IPS-18a (cell line): ENCODE measurements at regions not wholly inside any gene's neighbourhood (a gene's known extent, or its start where the extent isn't known, plus 50 kb on each side); places are given as distances from the start of the nearest gene placed in this dataset.
A peak's percentile ranks its signal among the peaks of the same experiment; 100 is the strongest.
"Not testable (repeated sequence)": the region's sequence is repeated elsewhere in the genome, so short reads cannot be mapped to it uniquely, and the experiment has no call there.

ENCODE experiments used
- H3K27ac ChIP-seq: one replicate; pipeline ENCODE4 v1.5.1; 2013; ENCODE audit warnings: low read length
- H3K27me3 ChIP-seq: one replicate; pipeline ENCODE4 v1.6.1; 2013; ENCODE audit warnings: mild to moderate bottlenecking, low read length; ENCODE audit not compliant: control insufficient read depth, insufficient read depth
- H3K36me3 ChIP-seq: one replicate; pipeline ENCODE4 v1.6.1; 2013; ENCODE audit warnings: low read depth, low read length; ENCODE audit not compliant: control insufficient read depth
- H3K4me1 ChIP-seq: one replicate; pipeline ENCODE4 v1.6.1; 2013; ENCODE audit warnings: low read depth, low read length; ENCODE audit not compliant: control insufficient read depth
- H3K4me3 ChIP-seq: one replicate; pipeline ENCODE4 v1.5.1; 2013; ENCODE audit warnings: low read length
- H3K9ac ChIP-seq: one replicate; pipeline ENCODE4 v1.6.1; 2013; ENCODE audit warnings: mild to moderate bottlenecking, low read length, moderate library complexity
- H3K9me3 ChIP-seq: one replicate; pipeline ENCODE4 v1.6.1; 2013; ENCODE audit warnings: low read depth, low read length; ENCODE audit not compliant: control insufficient read depth

DNA sequence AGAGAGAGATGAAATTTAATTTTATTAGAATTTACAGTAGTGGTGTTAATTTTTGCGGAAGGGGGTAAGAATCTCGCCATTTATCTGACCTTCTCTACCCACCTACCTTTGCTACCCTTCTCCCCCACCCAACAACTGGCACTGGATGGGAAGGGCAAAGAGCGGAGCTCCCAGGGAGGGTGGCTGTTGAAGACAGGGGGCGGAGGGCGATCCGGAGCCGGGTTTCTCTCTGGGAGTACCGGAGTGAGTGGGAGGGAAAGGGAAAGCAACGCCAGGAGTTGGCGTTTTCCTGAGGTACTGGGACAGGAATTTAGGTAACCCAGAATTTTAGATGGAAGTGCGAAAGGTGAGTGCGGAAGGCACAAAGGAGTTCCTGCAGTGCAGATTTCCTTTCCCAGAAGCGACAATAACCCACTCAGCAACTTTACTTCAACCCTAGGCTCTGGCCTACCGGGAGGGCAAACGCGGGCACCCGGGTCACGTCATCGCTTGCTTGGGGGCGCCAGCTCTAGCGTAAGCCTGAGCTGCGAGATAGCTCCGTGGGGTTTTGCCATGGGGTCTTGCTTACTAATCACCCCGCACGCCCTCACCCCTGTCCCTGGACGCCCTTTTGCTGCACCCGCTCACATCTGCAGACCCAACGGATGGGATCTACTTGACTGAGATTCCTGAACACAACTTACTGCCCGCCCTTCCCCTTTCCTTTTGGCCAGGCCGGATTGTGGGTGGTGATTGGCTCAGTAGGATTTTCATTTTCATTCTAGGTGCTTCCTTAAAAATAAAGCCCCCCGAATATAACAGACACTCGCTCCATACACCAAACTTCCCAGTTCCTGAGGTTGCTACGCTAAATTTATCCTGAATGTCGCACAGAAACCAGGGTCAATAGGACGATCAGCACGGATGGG, 413.0 kb upstream of the ESRRG start:
- no peaks in the 10 kb centered on the region for H3K9me3 ChIP-seq
- H3K4me1 ChIP-seq, result peaks cover 21% of the 10 kb centered on the region
- no peak overlapping the region for H3K9ac ChIP-seq
- H3K27me3 ChIP-seq, result peaks cover 100% of the 10 kb centered on the region
- no peak overlapping the region for H3K27ac ChIP-seq
- peak overlapping the region; percentile 69 for H3K4me3 ChIP-seq
- H3K36me3 ChIP-seq, result no peaks in the 10 kb centered on the region

GRCh38 chr1:217135569-217135915, 412.3 kb upstream of the ESRRG start:
- H3K27ac ChIP-seq, result no peak overlapping the region
- H3K9me3 ChIP-seq, result no peaks in the 10 kb centered on the region
- no peaks in the 10 kb centered on the region for H3K36me3 ChIP-seq
- peak overlapping the region; percentile 69 for H3K4me3 ChIP-seq
- H3K9ac ChIP-seq, result no peak overlapping the region
- peaks cover 98% of the 10 kb centered on the region for H3K27me3 ChIP-seq
- peaks cover 15% of the 10 kb centered on the region for H3K4me1 ChIP-seq

DNA sequence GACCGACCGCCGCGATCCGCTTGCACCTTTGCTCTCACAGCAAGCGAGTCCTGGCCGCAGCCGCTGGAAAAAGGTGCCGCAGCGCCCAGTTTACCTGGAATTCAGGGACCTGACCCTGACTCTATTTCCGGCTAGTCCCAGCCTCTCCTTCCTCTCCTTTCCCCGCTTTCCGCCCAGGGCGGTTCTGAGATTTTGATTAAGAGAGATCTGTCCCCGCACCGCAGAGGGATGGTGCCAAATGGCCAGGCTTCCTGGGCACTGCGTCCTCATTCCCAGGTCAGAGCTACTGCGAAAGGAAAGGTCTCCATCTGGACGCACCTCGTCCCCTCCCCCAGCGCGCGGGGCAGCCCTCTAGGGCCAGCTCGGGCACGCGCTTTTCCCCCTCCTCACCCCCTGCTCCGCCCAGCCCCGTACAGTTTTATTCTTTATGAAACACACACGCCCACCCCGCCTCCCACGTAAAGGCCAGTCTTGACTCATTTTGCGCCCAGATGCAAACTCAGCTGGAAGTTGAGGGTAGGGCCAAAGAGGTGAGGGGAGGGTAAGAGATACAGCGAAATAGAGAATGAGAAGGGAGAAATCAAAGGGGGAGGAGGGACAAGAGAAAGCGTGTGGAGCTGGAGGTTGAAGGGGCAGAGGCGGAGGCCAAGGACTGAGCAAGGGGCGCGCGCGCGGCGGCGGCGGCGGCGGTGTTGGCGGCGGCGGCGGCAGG, 411.8 kb upstream of the ESRRG start:
- H3K36me3 ChIP-seq, result no peaks in the 10 kb centered on the region
- no peak overlapping the region for H3K27ac ChIP-seq
- peaks cover 93% of the 10 kb centered on the region for H3K27me3 ChIP-seq
- H3K9ac ChIP-seq, result no peak overlapping the region
- no peaks in the 10 kb centered on the region for H3K9me3 ChIP-seq
- H3K4me1 ChIP-seq, result peaks cover 13% of the 10 kb centered on the region
- H3K4me3 ChIP-seq, result peak overlapping the region; percentile 69

- H3K27me3 ChIP-seq, result peaks cover 85% of the 10 kb centered on the region
- H3K4me1 ChIP-seq, result peaks cover 13% of the 10 kb centered on the region
- no peaks in the 10 kb centered on the region for H3K9me3 ChIP-seq
- peak overlapping the region; percentile 69 for H3K4me3 ChIP-seq
- no peak overlapping the region for H3K27ac ChIP-seq
- H3K9ac ChIP-seq, result no peak overlapping the region
- no peaks in the 10 kb centered on the region for H3K36me3 ChIP-seq
These were observed 411.0 kb upstream of the ESRRG start for GRCh38 chr1:217133958-217134856.

DNA sequence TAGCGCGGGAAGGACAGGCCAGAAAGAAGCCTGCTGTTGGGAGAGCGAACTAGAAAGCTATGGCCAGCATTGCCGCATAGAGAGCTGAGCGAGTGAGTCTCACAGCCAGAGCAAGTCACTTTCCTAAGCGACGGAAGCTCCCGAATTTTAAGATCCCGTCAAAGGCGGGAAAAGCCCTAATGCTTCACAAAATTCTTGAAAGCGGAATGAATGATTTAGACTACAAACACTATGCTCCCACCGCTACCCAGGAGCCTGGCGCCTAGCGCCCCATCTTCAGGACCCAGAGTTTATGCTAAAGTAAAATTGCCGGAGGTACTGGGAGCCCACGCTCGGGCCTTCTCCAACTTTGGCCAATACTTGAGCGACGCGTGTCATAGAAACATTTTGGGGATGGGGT, 409.9 kb upstream of the ESRRG start:
- Histone ChIP-seq H3K27ac (no peak overlapping the region), H3K36me3 (no peaks in the 10 kb centered on the region), H3K9me3 (no peaks in the 10 kb centered on the region), H3K9ac (no peak overlapping the region), H3K4me3 (no peak overlapping the region), H3K27me3 (peaks cover 74% of the 10 kb centered on the region), H3K4me1 (peaks cover 4% of the 10 kb centered on the region)

GRCh38 chr1:217123340-217123739, 400.1 kb upstream of the ESRRG start:
- not testable (repeated sequence) for H3K4me3 ChIP-seq, H3K27ac ChIP-seq, H3K4me1 ChIP-seq, H3K36me3 ChIP-seq, H3K9ac ChIP-seq, H3K9me3 ChIP-seq, H3K27me3 ChIP-seq

GRCh38 chr1:217117973-217118465, 394.8 kb upstream of the ESRRG start:
- H3K4me1 ChIP-seq, result no peaks in the 10 kb centered on the region
- no peak overlapping the region for H3K4me3 ChIP-seq
- no peaks in the 10 kb centered on the region for H3K9me3 ChIP-seq
- no peak overlapping the region for H3K9ac ChIP-seq
- no peaks in the 10 kb centered on the region for H3K36me3 ChIP-seq
- H3K27ac ChIP-seq, result no peak overlapping the region
- H3K27me3 ChIP-seq, result no peaks in the 10 kb centered on the region

- no peak overlapping the region for H3K9ac ChIP-seq
- no peak overlapping the region for H3K27ac ChIP-seq
- H3K27me3 ChIP-seq, result no peaks in the 10 kb centered on the region
- H3K9me3 ChIP-seq, result no peaks in the 10 kb centered on the region
- H3K36me3 ChIP-seq, result no peaks in the 10 kb centered on the region
- H3K4me3 ChIP-seq, result no peak overlapping the region
- no peaks in the 10 kb centered on the region for H3K4me1 ChIP-seq
These were observed 392.5 kb upstream of the ESRRG start for GRCh38 chr1:217115404-217116380.

- Histone ChIP-seq H3K9ac (no peak overlapping the region), H3K27me3 (no peaks in the 10 kb centered on the region), H3K9me3 (no peaks in the 10 kb centered on the region), H3K4me3 (no peak overlapping the region), H3K27ac (no peak overlapping the region), H3K36me3 (no peaks in the 10 kb centered on the region), H3K4me1 (no peaks in the 10 kb centered on the region)
These were observed 386.7 kb upstream of the ESRRG start for GRCh38 chr1:217109928-217110327.

DNA sequence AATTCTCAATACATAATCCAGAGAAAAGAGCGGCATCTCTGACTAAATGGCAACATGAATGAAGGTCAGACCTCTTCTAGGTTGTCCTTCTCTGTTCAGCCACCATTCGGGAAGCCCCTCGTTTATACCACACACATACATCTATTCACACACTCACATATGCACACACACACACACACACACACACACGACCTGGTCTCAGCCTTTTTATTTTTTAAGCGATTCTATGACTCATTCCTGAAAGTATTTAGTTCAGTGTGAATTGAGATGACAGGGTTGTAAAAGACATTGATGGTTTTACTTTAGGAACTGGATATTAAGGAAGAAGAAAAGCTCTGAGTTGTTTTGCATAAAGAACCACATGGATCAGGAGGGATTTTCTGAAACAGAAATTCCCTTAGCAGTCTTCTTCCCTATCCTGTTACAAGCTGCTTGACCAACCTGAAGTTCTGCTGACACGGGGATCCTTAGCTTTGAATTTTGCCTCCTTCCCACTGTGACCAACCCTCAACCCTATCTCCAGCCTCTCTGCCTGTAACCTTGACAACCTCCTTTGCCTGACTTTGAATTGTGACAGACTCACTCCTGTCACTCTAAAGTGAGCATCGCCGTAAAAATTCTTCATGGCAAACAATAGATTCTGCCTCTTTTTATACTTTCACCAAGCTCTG, 383.1 kb upstream of the ESRRG start:
- Histone ChIP-seq H3K9me3 (no peaks in the 10 kb centered on the region), H3K27ac (no peak overlapping the region), H3K4me3 (no peak overlapping the region), H3K9ac (no peak overlapping the region), H3K27me3 (no peaks in the 10 kb centered on the region), H3K4me1 (no peaks in the 10 kb centered on the region), H3K36me3 (no peaks in the 10 kb centered on the region)
